Neutrophil (primary cell): ENCODE measurements at regions not wholly inside any gene's neighbourhood (a gene's known extent, or its start where the extent isn't known, plus 50 kb on each side); places are given as distances from the start of the nearest gene placed in this dataset.

Experiments
- H3K27ac ChIP-seq: fragments of 200-600 bp; sonication (generic); 2 replicates; pipeline ENCODE4 v1.5.1; 2016; ENCODE audit warnings: mild to moderate bottlenecking, moderate library complexity
- H3K27me3 ChIP-seq: fragments of 200-600 bp; sonication (generic); 2 replicates; pipeline ENCODE4 v1.6.0; 2016; ENCODE audit warnings: mild to moderate bottlenecking
- H3K36me3 ChIP-seq: fragments of 200-600 bp; sonication (generic); 2 replicates; pipeline ENCODE4 v1.5.1; 2017
- H3K4me1 ChIP-seq, 2 experiments: fragments of 200-600 bp in 1 of 2; sonication (generic) in 1 of 2; 1 replicate in 1 of 2; 2 replicates in 1 of 2; pipeline versions ENCODE4 v1.5.1 to v1.6.1; 2013 to 2016; ENCODE audit warnings: low read depth in 1 of 2, low read length in 1 of 2, mild to moderate bottlenecking in 1 of 2, moderate library complexity in 1 of 2; ENCODE audit not compliant: control insufficient read depth in 1 of 2, insufficient read depth in 1 of 2
- H3K4me3 ChIP-seq, 2 experiments: fragments of 200-600 bp in 1 of 2; sonication (generic) in 1 of 2; 1 replicate in 1 of 2; 2 replicates in 1 of 2; pipeline ENCODE4 v1.5.1; 2013 to 2016; ENCODE audit warnings: low read depth in 1 of 2, low read length in 1 of 2, mild to moderate bottlenecking in 1 of 2, moderate library complexity in 1 of 2
- H3K9me3 ChIP-seq: fragments of 200-600 bp; sonication (generic); 2 replicates; pipeline ENCODE4 v1.5.1; 2016
- CTCF ChIP-seq: fragments of 200-600 bp; sonication (generic); IDR thresholded peaks from 2 replicates; pipeline ENCODE4 v1.5.1; 2016; ENCODE audit warnings: antibody characterized with exemption

- Histone ChIP-seq H3K27ac (no peak overlapping the region), H3K27me3 (no peaks in the 10 kb centered on the region)
Observed at GRCh38 chr1:37085393-37085792, 51.1 kb upstream of the GRIK3 start.

GRCh38 chr1:37089750-37090149 is 55.4 kb upstream of the GRIK3 start:
- H3K36me3 ChIP-seq: no peaks in the 10 kb centered on the region
- H3K9me3 ChIP-seq: no peaks in the 10 kb centered on the region
- no peak for TF ChIP-seq CTCF
- no peak overlapping the region for H3K4me3 ChIP-seq
- no peaks in the 10 kb centered on the region for H3K4me1 ChIP-seq
- H3K27me3 ChIP-seq: no peaks in the 10 kb centered on the region
- H3K27ac ChIP-seq: no peak overlapping the region

More at GRCh38 chr1:37085393-37085792, 51.1 kb upstream of the GRIK3 start:
- H3K4me3 ChIP-seq: no peak overlapping the region
- H3K9me3 ChIP-seq: no peaks in the 10 kb centered on the region
- H3K4me1 ChIP-seq: no peaks in the 10 kb centered on the region
- H3K36me3 ChIP-seq: no peaks in the 10 kb centered on the region
- no peak for TF ChIP-seq CTCF

GRCh38 chr1:37090671-37091070 is 56.4 kb upstream of the GRIK3 start:
- no peak overlapping the region for H3K27ac ChIP-seq
- no peaks in the 10 kb centered on the region for H3K9me3 ChIP-seq
- H3K4me1 ChIP-seq: no peaks in the 10 kb centered on the region
- TF ChIP-seq CTCF: no peak
- H3K36me3 ChIP-seq: no peaks in the 10 kb centered on the region
- no peaks in the 10 kb centered on the region for H3K27me3 ChIP-seq
- H3K4me3 ChIP-seq: no peak overlapping the region

- Histone ChIP-seq H3K4me3 (no peak overlapping the region), H3K9me3 (no peaks in the 10 kb centered on the region), H3K4me1 (no peaks in the 10 kb centered on the region), H3K27ac (no peak overlapping the region), H3K27me3 (no peaks in the 10 kb centered on the region), H3K36me3 (no peaks in the 10 kb centered on the region)
- no peak for TF ChIP-seq CTCF
Observed at GRCh38 chr1:37092937-37093336, 58.6 kb upstream of the GRIK3 start.

- H3K36me3 ChIP-seq: no peaks in the 10 kb centered on the region
- H3K27ac ChIP-seq: no peak overlapping the region
- no peak overlapping the region for H3K4me3 ChIP-seq
- H3K27me3 ChIP-seq: no peaks in the 10 kb centered on the region
- no peak for TF ChIP-seq CTCF
- no peaks in the 10 kb centered on the region for H3K9me3 ChIP-seq
- no peaks in the 10 kb centered on the region for H3K4me1 ChIP-seq
Observed at GRCh38 chr1:37094302-37094701, 60.0 kb upstream of the GRIK3 start.

- Histone ChIP-seq H3K27me3 (no peaks in the 10 kb centered on the region), H3K36me3 (no peaks in the 10 kb centered on the region), H3K27ac (no peak overlapping the region), H3K9me3 (no peaks in the 10 kb centered on the region), H3K4me3 (no peak overlapping the region), H3K4me1 (no peaks in the 10 kb centered on the region)
- no peak for TF ChIP-seq CTCF
Observed at GRCh38 chr1:37096523-37096922, 62.2 kb upstream of the GRIK3 start.
